Progenitor cell of endocrine pancreas (in vitro differentiated cells): ENCODE measurements at regions not wholly inside any gene's neighbourhood (a gene's known extent, or its start where the extent isn't known, plus 50 kb on each side); places are given as distances from the start of the nearest gene placed in this dataset.

Experiments used
- DNase-seq: peaks from one replicate; pipeline ENCODE4 v3.0.0; 2021; ENCODE audit warnings: low spot score; ENCODE audit not compliant: unreplicated experiment
- H3K27ac Mint-ChIP-seq: 2 replicates; pipeline ENCODE4 v1.8.0; 2021; ENCODE audit warnings: mild to moderate bottlenecking, moderate library complexity, mixed read lengths
- H3K27me3 Mint-ChIP-seq: 2 replicates; pipeline ENCODE4 v1.8.0; 2021; ENCODE audit warnings: mixed read lengths
- H3K36me3 Mint-ChIP-seq: 2 replicates; pipeline ENCODE4 v1.8.0; 2022; ENCODE audit warnings: mixed read lengths; ENCODE audit not compliant: insufficient read depth
- H3K4me1 Mint-ChIP-seq: 2 replicates; pipeline ENCODE4 v1.8.0; 2021; ENCODE audit warnings: low read depth, mixed read lengths
- H3K4me3 Mint-ChIP-seq: 2 replicates; pipeline ENCODE4 v1.8.0; 2021; ENCODE audit warnings: low read depth, mild to moderate bottlenecking, moderate library complexity, mixed read lengths
- H3K9me3 Mint-ChIP-seq: 2 replicates; pipeline ENCODE4 v1.8.0; 2021; ENCODE audit warnings: low read depth, mixed read lengths
- TF ChIP-seq, protein P1 (sequence below): fragments of 200-600 bp; sonication (generic); IDR thresholded peaks from one replicate; pipeline ENCODE4 v1.5.0; 2021; ENCODE audit warnings: antibody characterized with exemption, mild to moderate bottlenecking; ENCODE audit not compliant: unreplicated experiment

DNA sequence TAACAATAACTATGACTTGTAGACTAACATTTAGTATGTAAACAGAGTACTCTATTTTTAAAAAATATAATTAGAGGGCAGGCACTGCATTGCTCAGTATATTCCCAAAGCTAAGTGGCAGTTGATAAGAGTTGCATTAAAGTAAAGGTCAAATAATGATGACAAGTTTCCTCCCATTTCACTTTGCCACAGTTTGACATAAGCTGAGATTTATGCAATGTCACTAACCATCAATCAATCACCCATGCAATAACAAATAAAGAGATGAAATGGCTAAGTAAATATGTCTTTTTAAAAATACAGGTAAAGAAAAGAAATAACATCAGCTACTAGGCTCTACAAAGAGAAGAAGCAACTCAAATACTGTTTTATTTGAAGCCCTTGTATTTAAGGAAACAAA, 673.4 kb downstream of the PCDH18 start:
- H3K4me1 Mint-ChIP-seq = peaks cover 9% of the 10 kb centered on the region
- H3K9me3 Mint-ChIP-seq = peaks cover 5% of the 10 kb centered on the region
- TF ChIP-seq, protein P1, sequence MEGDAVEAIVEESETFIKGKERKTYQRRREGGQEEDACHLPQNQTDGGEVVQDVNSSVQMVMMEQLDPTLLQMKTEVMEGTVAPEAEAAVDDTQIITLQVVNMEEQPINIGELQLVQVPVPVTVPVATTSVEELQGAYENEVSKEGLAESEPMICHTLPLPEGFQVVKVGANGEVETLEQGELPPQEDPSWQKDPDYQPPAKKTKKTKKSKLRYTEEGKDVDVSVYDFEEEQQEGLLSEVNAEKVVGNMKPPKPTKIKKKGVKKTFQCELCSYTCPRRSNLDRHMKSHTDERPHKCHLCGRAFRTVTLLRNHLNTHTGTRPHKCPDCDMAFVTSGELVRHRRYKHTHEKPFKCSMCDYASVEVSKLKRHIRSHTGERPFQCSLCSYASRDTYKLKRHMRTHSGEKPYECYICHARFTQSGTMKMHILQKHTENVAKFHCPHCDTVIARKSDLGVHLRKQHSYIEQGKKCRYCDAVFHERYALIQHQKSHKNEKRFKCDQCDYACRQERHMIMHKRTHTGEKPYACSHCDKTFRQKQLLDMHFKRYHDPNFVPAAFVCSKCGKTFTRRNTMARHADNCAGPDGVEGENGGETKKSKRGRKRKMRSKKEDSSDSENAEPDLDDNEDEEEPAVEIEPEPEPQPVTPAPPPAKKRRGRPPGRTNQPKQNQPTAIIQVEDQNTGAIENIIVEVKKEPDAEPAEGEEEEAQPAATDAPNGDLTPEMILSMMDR = no peak
- no peak overlapping the region for H3K27ac Mint-ChIP-seq
- H3K36me3 Mint-ChIP-seq = no peaks in the 10 kb centered on the region
- no peak for DNase-seq
- H3K27me3 Mint-ChIP-seq = no peaks in the 10 kb centered on the region
- no peak overlapping the region for H3K4me3 Mint-ChIP-seq

DNA sequence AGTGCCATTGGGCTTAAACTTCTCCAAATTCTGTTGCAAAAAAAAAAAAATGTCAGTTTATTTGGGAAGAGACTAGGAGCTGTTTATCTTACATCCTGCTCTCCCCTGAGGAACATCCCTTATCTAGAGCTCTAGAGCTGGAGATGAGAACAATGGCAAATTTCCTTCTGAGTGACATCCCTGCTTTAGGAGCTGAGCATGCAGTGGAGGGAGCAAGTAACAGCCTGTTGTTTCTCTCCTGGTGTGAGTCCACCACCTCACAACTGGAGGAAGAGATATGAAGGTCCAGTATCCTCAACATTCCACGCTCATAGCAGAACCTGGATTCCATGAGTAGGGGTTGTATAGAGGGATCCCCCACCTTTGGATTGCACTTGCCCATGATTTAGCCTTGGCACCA, 676.4 kb downstream of the PCDH18 start:
- DNase-seq = no peak
- Mint-ChIP-seq H3K4me3 (no peak overlapping the region), H3K9me3 (peaks cover 5% of the 10 kb centered on the region), H3K27me3 (no peaks in the 10 kb centered on the region), H3K27ac (no peak overlapping the region), H3K36me3 (no peaks in the 10 kb centered on the region), H3K4me1 (no peaks in the 10 kb centered on the region)
- TF ChIP-seq, protein P1 = no peak

DNA sequence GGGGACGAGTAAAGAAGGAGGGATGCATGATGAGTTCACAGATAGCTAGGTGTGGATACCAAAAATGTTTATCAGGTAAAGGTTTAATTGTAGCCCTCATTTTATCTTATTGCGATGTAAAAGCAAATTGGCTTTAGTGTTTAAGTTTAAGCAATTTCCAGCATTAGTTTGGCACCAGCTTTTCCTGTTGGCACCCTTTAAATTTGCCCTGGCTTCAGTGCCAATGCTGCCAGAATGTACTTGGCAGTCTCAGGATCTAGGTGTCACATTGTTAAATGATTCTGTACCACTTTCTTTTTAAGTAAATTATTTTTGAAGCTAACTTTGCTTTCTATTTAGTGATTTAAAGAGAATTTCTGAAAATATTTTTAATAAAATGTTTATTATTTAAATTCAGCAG, 681.8 kb downstream of the PCDH18 start:
- no peak overlapping the region for H3K27ac Mint-ChIP-seq
- DNase-seq = no peak
- H3K4me3 Mint-ChIP-seq = no peak overlapping the region
- H3K9me3 Mint-ChIP-seq = peaks cover 20% of the 10 kb centered on the region
- H3K27me3 Mint-ChIP-seq = no peaks in the 10 kb centered on the region
- H3K4me1 Mint-ChIP-seq = no peaks in the 10 kb centered on the region
- TF ChIP-seq, protein P1 = no peak
- H3K36me3 Mint-ChIP-seq = no peaks in the 10 kb centered on the region

DNA sequence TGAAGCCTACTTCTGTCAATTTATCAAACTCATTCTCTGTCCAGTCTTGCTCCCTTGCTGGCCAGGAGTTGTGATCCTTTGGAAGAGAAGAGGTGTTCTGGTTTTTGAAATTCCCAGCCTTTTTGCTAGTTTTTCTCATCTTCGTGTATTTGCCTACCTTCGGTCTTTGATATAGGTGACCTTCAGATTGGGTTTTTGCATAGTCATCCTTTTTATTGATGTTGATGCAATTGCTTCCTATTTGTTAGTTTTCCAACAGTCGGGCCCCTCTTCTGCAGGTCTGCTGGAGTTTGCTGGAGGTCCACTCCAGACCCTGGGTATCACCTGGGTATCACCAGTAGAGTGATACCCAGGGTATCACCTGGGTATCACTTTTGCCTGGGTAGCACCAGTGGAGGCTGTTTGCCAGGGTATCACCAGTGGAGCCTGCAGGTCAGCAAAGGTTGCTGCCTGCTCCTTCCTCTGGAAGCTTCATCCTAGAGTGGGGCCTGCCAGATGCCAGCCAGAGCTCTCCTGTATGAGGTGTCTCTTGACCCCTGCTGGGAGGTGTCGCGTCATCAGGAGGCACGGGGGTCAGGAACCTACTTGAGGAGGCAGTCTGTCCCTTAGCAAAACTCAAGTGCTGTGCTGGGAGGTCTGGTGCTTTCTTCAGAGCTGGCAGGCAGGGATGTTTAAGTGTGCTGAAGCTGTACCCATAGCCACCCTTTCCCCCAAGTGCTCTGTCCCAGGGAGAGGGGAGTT, 684.2 kb downstream of the PCDH18 start:
- no peaks in the 10 kb centered on the region for H3K4me1 Mint-ChIP-seq
- peaks cover 24% of the 10 kb centered on the region for H3K9me3 Mint-ChIP-seq
- TF ChIP-seq, protein P1 = no peak
- H3K36me3 Mint-ChIP-seq = no peaks in the 10 kb centered on the region
- no peaks in the 10 kb centered on the region for H3K27me3 Mint-ChIP-seq
- no peak overlapping the region for H3K4me3 Mint-ChIP-seq
- H3K27ac Mint-ChIP-seq = no peak overlapping the region
- DNase-seq = no peak

DNA sequence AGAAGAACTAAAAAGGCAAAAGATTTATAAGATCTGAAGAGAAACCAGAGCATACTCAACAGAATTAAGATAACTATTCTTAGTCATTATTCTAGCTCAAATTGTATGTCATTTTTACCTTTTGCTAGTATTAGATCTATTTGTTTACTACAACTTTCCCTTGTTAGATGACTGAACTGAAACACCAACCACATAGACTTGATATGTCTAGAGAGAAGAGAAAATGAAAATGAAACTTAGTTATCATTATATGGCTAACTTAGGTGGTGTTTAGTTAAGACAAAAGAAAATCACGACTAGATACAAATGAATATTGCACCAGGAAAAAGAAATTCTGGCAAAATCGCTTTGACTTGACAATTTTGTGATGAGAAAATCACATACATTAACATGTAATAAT, 690.8 kb downstream of the PCDH18 start:
- no peak for DNase-seq
- Mint-ChIP-seq H3K36me3 (no peaks in the 10 kb centered on the region), H3K4me3 (no peak overlapping the region), H3K9me3 (peaks cover 19% of the 10 kb centered on the region), H3K27ac (no peak overlapping the region), H3K27me3 (no peaks in the 10 kb centered on the region), H3K4me1 (no peaks in the 10 kb centered on the region)
- TF ChIP-seq, protein P1 = no peak
